ENCODE measurements at regions not wholly inside any gene's neighbourhood (a gene's known extent, or its start where the extent isn't known, plus 50 kb on each side); places are given as distances from the start of the nearest gene placed in this dataset.
"Not testable (repeated sequence)": the region's sequence is repeated elsewhere in the genome, so short reads cannot be mapped to it uniquely, and the experiment has no call there.

DNA sequence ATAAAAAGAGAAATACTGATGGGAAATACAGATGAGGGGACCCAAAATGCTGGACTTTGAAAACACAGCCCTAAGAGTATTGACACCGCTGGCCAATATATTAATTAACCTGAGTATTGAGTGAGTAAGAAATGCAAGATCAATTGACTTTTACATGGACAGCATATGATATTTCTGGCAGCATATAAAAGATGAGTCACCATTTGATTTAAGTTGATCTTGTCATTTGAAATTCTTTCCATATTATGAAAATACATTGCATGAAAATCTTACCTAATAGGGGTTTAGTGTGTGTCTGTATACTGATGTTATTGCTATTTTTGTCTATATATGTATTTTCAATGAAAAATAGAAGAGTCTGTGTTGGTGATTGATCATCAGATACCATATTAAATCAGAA lies 619.6 kb downstream of the KCTD12 start:
- DNase-seq: no peak

DNA sequence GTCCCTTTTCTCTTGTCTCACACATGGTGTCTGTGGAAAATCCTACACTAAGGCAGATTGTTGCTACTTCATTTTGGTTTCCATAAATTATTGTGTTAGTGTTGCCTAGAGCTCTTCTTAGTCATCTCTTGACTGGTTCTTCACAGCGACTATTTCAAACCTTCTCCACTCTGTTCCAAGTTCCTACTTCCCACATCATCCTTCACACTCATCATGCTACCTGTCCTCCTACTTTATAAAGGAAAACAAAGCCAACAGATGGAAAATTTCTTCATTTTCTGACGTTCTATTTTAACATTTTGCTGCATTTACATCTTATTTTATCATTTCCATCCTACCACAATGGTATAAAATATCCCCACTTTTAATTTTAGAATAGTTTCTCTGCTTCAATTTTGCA lies 614.1 kb downstream of the LMO7 start:
- DNase-seq: no peak

DNA sequence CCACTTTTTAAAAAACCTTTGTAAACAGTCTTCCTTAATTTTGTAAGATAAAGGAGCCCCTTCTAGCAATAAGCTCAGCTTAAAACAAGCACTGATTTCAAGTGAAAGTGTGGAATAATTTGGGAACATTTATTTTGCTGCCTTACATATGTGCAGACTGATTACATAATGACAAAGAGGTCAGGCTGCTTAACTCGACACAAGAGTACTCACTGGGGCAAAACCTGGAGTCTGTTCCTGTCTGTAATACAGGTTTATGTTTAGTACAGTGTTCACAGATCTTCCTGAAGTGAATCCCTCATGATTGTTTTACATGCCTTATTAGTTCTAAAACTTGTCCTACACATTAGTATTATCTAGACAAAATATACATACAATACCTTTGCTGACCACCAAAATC lies 609.8 kb downstream of the LMO7 start:
- no peak for DNase-seq

DNA sequence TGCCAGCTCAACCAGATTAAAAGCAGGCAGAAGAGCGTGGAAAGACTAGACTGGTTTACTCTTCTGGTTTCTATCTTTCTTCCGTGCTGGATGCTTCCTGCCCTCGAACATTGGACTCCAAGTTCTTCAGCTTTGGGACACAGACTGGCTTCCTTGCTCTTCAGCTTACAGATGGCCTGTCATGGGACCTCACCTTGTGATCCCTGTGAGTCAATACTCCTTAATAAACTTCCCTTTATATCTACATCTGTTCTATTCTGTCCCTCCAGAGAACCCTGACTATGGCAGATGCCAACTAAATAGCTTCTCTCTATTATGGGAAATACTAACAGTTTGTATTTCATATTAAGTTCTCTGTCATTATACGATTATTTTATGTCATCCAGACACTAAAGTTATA lies 609.1 kb downstream of the LMO7 start:
- no peak for DNase-seq

GRCh38 chr13:76243120-76243519 lies 607.0 kb downstream of the LMO7 start:
- DNase-seq: not testable (repeated sequence)

DNA sequence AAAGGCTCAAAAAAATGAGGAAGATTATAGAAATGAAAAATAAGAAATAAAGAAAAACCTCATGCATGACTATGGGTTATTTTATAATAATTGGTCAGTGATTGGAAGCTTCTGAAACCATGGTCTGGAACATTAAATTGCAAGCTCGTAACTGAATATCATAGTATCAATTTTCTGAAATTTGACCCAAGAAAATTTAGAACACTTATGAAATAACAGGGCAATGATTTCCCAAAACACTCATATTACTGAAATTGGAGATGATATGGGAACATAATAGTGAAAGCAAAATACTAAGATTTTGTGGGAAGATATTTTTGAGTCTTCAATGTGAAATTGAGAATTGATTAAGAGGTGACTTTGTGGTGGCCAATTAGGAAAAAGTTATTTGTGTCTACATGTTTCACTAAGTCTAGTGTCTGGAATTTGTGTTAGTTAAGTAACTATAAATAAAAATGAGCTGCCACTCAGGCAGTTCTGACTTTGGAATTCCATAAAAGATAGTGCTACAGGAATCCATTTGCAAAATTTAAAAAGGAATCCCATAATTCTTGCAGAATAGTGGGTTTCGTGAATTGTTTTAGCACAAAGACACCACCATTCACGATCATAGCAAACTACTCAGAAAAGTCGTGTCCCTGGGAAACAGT lies 603.0 kb downstream of the LMO7 start:
- DNase-seq: no peak

GRCh38 chr13:76231522-76232167 lies 595.5 kb downstream of the LMO7 start:
- DNase-seq: no peak

GRCh38 chr13:76229281-76229680 lies 593.2 kb downstream of the LMO7 start:
- DNase-seq: no peak

- DNase-seq: no peak
These were observed 590.8 kb downstream of the LMO7 start for GRCh38 chr13:76226941-76227340.

- no peak for DNase-seq
These were observed 589.8 kb downstream of the LMO7 start for GRCh38 chr13:76225815-76226489.

GRCh38 chr13:76223999-76224398 lies 587.9 kb downstream of the LMO7 start:
- DNase-seq: no peak

DNA sequence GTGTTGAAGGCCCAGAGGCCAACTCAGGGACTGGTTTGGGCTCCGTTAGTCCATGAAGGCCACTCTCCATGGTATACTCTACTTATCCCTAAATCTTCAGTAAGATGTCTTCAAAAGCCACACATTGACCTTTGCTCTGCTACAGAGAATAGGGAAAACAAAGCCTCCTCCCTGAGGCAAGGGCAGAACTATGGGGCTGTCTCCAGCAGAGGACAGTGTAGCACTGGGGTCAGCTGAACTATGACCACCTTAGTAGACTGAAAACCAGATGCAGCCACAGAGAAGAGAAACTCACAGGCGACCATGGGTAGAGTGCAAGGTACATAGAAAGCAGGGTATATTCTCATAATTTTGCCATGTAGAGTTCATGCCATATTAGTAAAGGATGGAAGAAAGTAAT lies 587.4 kb downstream of the LMO7 start:
- DNase-seq: no peak

DNA sequence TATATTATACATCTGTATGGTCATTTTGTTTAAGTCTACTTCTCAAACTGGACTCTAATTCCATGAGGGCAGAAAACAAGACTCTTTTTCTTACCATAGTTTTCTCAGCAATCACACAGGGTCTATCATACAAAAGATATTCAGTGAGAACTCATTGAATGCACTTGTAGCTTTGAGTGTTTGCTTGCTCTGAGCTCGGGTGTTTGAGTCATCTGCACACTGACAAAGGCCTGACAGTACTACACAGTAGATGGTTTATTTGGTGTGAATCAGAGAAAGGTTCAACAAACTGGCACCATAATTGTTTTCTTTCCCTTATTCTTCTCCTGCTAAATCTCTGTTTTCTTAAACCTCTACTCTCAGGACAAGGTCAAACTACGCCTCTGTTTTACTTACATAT lies 586.4 kb downstream of the LMO7 start:
- DNase-seq: peak; percentile 24

DNA sequence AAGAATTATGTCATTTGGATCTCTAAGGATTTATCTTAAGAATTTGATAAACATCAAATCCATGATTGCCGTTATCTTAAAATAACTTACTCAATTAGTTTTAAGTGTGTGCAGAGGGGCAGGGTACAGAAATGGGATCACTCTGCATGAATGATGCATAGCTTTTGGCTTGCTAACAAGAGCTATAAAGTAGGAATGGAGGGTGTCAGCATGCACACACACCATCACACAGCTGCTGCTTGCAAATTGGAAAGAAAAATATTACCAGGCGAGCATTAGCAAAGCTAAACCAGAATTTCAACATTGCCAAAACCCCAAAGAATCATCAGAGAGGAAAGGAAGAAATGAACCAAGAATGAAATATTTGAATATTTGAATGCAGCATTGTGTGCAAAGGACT lies 580.6 kb downstream of the LMO7 start:
- DNase-seq: no peak

DNA sequence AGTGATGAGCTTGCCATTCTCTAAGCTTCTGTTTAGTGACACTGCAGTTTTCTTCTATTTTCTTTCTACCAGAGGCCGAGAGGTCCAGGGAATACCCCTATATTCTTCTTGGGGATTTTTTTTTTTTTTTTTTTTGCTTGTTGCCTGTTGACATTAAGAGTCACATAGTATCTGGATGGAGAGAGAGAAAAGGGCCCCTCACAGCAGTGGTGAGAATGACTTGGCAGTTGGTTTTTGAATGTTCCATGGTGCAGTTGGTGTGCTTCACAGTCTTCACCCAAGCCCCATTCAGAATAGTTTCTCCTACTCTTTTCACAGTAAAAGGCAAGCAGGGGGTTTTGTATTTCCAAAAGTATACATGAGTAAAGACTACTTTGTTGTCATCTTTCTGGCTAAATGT lies 577.9 kb downstream of the LMO7 start:
- no peak for DNase-seq

DNA sequence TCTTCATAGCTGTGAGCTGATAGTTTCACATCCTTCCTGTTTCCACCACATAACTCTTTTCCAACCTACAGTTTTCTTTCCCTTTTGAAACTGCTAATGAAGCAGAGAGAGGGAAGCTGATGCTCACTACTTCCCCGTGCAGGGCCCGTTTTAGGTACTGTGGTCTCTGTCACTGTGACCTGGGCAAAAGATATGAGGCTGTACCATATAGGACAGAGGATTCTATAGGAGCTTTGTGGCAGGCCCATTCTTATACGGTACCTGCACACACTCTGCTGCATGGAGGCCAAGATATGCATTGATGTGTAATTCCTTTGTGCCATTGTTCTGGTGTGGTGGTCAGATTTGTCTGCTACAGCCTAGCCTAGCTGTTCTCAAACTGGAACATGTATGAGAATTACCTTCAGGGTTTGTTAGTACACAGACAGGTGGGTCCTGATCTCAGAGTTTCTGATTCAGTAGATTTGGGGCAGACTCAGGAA lies 577.3 kb downstream of the LMO7 start:
- DNase-seq: no peak

DNA sequence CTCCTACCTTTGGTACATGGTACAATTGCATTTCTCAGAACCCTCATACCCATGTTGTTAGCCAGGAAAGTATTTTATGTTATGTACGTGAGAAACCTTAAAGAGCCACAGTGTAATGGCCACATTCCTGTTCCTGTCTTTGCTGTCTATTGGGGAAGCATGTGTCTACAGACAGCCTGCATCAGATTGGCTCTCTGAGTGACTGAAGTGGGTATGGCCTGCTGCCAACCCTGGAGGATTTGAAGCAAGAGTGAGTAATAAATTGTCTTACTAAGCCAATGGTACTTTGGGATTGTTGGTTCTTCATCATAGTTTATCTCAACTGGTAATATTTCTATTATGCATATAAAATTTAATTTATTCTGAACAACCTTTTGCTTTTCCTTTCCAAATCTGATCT lies 574.1 kb downstream of the LMO7 start:
- DNase-seq: no peak

DNA sequence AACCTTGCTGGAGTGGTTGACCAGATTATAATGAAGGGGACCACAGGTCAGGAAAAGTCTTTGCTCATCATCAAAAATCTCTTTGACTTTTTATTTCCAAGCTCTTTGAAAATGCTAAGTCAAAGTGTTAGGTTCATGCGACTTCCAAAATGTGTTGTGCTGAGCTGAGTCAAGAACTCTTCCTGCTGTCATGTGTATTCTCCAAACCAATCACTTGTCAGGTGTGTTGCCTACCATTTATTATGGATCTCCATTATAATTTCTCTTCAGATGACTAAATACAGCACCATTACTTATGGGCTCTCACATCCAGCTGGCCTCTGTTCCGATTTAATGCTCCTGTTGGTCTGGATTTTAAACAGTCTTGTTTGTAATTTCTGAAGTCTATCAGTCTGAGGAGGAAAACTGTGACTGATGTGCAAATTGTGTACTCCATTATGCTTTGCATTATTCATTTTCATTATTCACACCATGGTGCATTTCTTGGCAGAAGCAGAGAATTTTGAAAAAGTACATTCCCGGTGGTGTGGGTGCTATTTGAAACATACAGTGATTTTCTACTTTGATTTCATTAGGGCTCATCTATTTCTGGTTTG lies 562.5 kb downstream of the LMO7 start:
- DNase-seq: no peak

- no peak for DNase-seq
These were observed 553.9 kb downstream of the LMO7 start for GRCh38 chr13:76189882-76190519.

- DNase-seq: no peak
These were observed 540.0 kb downstream of the LMO7 start for GRCh38 chr13:76175961-76176725.

DNA sequence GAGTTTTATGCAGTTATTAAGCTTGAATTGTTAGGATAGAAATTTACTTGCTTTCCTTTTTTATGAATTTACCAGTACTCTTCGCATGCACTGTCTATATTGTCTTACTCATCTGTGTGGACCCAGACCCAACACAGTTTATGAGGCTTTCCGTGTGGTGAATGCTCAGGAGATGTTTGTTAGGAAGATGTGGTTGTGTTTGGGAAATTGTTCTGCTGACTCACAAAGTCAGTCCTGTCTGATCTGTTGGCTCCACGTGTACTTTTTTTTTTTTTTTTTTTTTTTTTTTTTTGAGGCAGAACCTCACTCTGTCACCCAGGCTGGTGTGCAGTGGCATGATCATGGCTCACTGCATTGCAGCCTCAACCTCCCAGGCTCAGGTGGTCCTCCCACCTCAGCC lies 532.5 kb downstream of the LMO7 start:
- no peak for DNase-seq

GRCh38 chr13:76164290-76164689 lies 528.2 kb downstream of the LMO7 start:
- DNase-seq: no peak

DNA sequence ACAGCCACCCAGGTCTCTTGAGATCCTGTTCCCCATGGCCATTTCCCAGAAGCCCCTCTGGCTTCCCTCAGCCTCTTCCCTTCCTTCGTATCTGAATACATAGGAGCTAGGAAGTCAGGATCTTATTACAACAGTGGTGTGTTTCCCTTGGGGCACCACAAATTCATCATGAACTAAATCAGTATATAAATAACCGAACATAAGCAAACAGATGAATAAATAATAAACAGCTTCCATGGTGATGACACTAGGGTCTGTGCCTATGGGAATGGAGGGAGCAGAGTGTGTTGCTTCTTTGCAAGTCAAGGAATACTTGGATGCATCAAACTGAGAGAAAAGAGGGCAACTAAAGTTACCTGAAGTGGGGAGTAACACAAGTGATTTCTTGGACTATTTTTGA lies 527.6 kb downstream of the LMO7 start:
- DNase-seq: no peak

Measured in NCI-H774 (cell line).